Endodermal cell (in vitro differentiated cells): ENCODE measurements at regions not wholly inside any gene's neighbourhood (a gene's known extent, or its start where the extent isn't known, plus 50 kb on each side); places are given as distances from the start of the nearest gene placed in this dataset.

Experiments
- DNase-seq: peaks from one replicate; pipeline ENCODE4 v3.0.0-alpha.2; 2017
- H3K27ac ChIP-seq: 2 replicates; pipeline ENCODE4 v1.5.1; 2013; ENCODE audit warnings: mild to moderate bottlenecking, low read depth, low read length, moderate library complexity
- H3K27me3 ChIP-seq: 2 replicates; pipeline ENCODE4 v1.6.1; 2013; ENCODE audit warnings: mild to moderate bottlenecking, low read length, moderate library complexity; ENCODE audit not compliant: insufficient read depth, control insufficient read depth, poor library complexity, severe bottlenecking
- H3K36me3 ChIP-seq: 2 replicates; pipeline ENCODE4 v1.7.0; 2013; ENCODE audit warnings: mild to moderate bottlenecking, low read length, moderate library complexity; ENCODE audit not compliant: control insufficient read depth, insufficient read depth
- H3K4me1 ChIP-seq: one replicate; pipeline ENCODE4 v1.7.0; 2013; ENCODE audit warnings: low read length; ENCODE audit not compliant: control insufficient read depth, insufficient read depth
- H3K4me3 ChIP-seq: 2 replicates; pipeline ENCODE4 v1.5.1; 2013; ENCODE audit warnings: mild to moderate bottlenecking, low read length, moderate library complexity
- H3K9ac ChIP-seq: 2 replicates; pipeline ENCODE4 v1.6.1; 2013; ENCODE audit warnings: mild to moderate bottlenecking, low read length, moderate library complexity; ENCODE audit not compliant: poor library complexity, severe bottlenecking; ENCODE audit errors: extremely low read depth
- H3K9me3 ChIP-seq: 2 replicates; pipeline ENCODE4 v1.6.1; 2013; ENCODE audit warnings: mild to moderate bottlenecking, low read length, moderate library complexity; ENCODE audit not compliant: control insufficient read depth
- H3K27ac Mint-ChIP-seq: 2 replicates; pipeline ENCODE4 v1.8.0; 2020; ENCODE audit warnings: mixed read lengths
- H3K27me3 Mint-ChIP-seq: 2 replicates; pipeline ENCODE4 v1.8.0; 2021; ENCODE audit warnings: mild to moderate bottlenecking, mixed read lengths; ENCODE audit not compliant: insufficient read depth
- H3K36me3 Mint-ChIP-seq: 2 replicates; pipeline ENCODE4 v1.8.0; 2020; ENCODE audit warnings: low read depth, mixed read lengths
- H3K4me1 Mint-ChIP-seq: 2 replicates; pipeline ENCODE4 v1.8.0; 2020; ENCODE audit warnings: mixed read lengths
- H3K4me3 Mint-ChIP-seq: 2 replicates; pipeline ENCODE4 v1.8.0; 2020; ENCODE audit warnings: mild to moderate bottlenecking, moderate library complexity, mixed read lengths
- H3K9me3 Mint-ChIP-seq: 2 replicates; pipeline ENCODE4 v1.8.0; 2020; ENCODE audit warnings: mild to moderate bottlenecking, mixed read lengths
- CTCF ChIP-seq: fragments of 200-600 bp; sonication (generic); conservative IDR thresholded peaks from 2 replicates; pipeline ENCODE4 v1.5.0; 2021; ENCODE audit warnings: antibody characterized with exemption, mild to moderate bottlenecking

- peaks cover 10% of the 10 kb centered on the region for H3K9me3 Mint-ChIP-seq
- H3K4me3 Mint-ChIP-seq = no peak overlapping the region
- H3K4me1 Mint-ChIP-seq = peaks cover 18% of the 10 kb centered on the region
- H3K36me3 Mint-ChIP-seq = no peaks in the 10 kb centered on the region
- Histone ChIP-seq H3K4me1 (peaks cover 6% of the 10 kb centered on the region), H3K27ac (no peak overlapping the region), H3K9ac (no peak overlapping the region), H3K27me3 (peaks cover 9% of the 10 kb centered on the region), H3K4me3 (no peak overlapping the region), H3K9me3 (peaks cover 9% of the 10 kb centered on the region), H3K36me3 (no peaks in the 10 kb centered on the region)
- no peak for TF ChIP-seq CTCF
- no peaks in the 10 kb centered on the region for H3K27me3 Mint-ChIP-seq
- DNase-seq = no peak
- no peak overlapping the region for H3K27ac Mint-ChIP-seq
Measured at GRCh38 chr2:226079196-226079595, 679.7 kb downstream of the NYAP2 start.

GRCh38 chr2:226078666-226079065 lies 679.2 kb downstream of the NYAP2 start:
- Histone ChIP-seq H3K4me1 (peaks cover 6% of the 10 kb centered on the region), H3K9ac (no peak overlapping the region), H3K27ac (no peak overlapping the region), H3K4me3 (no peak overlapping the region), H3K36me3 (no peaks in the 10 kb centered on the region), H3K9me3 (peaks cover 5% of the 10 kb centered on the region), H3K27me3 (peaks cover 9% of the 10 kb centered on the region)
- no peak for TF ChIP-seq CTCF
- Mint-ChIP-seq H3K36me3 (no peaks in the 10 kb centered on the region), H3K9me3 (peaks cover 5% of the 10 kb centered on the region), H3K27me3 (no peaks in the 10 kb centered on the region), H3K4me1 (peaks cover 18% of the 10 kb centered on the region), H3K4me3 (no peak overlapping the region), H3K27ac (no peak overlapping the region)
- no peak for DNase-seq

- no peaks in the 10 kb centered on the region for H3K36me3 ChIP-seq
- H3K9me3 Mint-ChIP-seq = no peaks in the 10 kb centered on the region
- no peak overlapping the region for H3K4me3 ChIP-seq
- H3K27me3 Mint-ChIP-seq = no peaks in the 10 kb centered on the region
- no peak overlapping the region for H3K27ac ChIP-seq
- no peak overlapping the region for H3K9ac ChIP-seq
- no peaks in the 10 kb centered on the region for H3K9me3 ChIP-seq
- peaks cover 18% of the 10 kb centered on the region for H3K4me1 Mint-ChIP-seq
- no peak for TF ChIP-seq CTCF
- H3K36me3 Mint-ChIP-seq = no peaks in the 10 kb centered on the region
- DNase-seq = no peak
- peaks cover 6% of the 10 kb centered on the region for H3K4me1 ChIP-seq
- peaks cover 9% of the 10 kb centered on the region for H3K27me3 ChIP-seq
- H3K4me3 Mint-ChIP-seq = no peak overlapping the region
- H3K27ac Mint-ChIP-seq = no peak overlapping the region
Measured at GRCh38 chr2:226077841-226078240, 678.3 kb downstream of the NYAP2 start.
